PC-3 (cell line): ENCODE measurements at regions not wholly inside any gene's neighbourhood (a gene's known extent, or its start where the extent isn't known, plus 50 kb on each side); places are given as distances from the start of the nearest gene placed in this dataset.

Experiments
- ATAC-seq: fragments of 200-7000 bp; cut with Tn5 transposase; 2 replicates; pipeline ENCODE4 v1.9.1; 2020; ENCODE audit warnings: mild to moderate bottlenecking, moderate library complexity
- BruUV-seq: library from RNA; stranded (reverse); fragments of 400-500 nt; replicated peaks from 2 replicates; lab custom pipeline; 2021; lab: Mats Ljungman, UMichigan
- CTCF ChIA-PET: fragments of 300-600 bp; sonication (Branson Sonifier 250); formaldehyde crosslinking; loops from one replicate; lab custom pipeline; 2022; ENCODE audit warnings: antibody characterized with exemption; lab: Charles Lee
- POLR2A ChIA-PET: fragments of 300-600 bp; sonication (Branson Sonifier 250); formaldehyde crosslinking; loops from one replicate; lab custom pipeline; 2022; ENCODE audit warnings: antibody characterized with exemption; ENCODE audit not compliant: unreplicated experiment; lab: Charles Lee
- DNase-seq: peaks from one replicate; pipeline ENCODE4 v3.0.0-alpha.2; 2015
- H2AFZ ChIP-seq: fragments of 300-600 bp; sonication (generic); 2 replicates; pipeline ENCODE4 v1.6.0; 2016; ENCODE audit warnings: antibody characterized with exemption, low read length
- H3F3A ChIP-seq: fragments of 300-600 bp; sonication (generic); one replicate; pipeline ENCODE4 v1.6.0; 2017; ENCODE audit warnings: antibody characterized with exemption, low read length, control low read depth, mild to moderate bottlenecking; ENCODE audit not compliant: unreplicated experiment
- H3K27ac ChIP-seq: fragments of 300-600 bp; sonication (generic); 2 replicates; pipeline ENCODE4 v1.5.1; 2016; ENCODE audit warnings: mild to moderate bottlenecking, low read length
- H3K27me3 ChIP-seq: fragments of 300-600 bp; sonication (generic); 2 replicates; pipeline ENCODE4 v1.6.1; 2016; ENCODE audit warnings: low read length, mixed read lengths
- H3K36me3 ChIP-seq: fragments of 300-600 bp; sonication (generic); 2 replicates; pipeline ENCODE4 v1.6.1; 2016; ENCODE audit warnings: low read depth, mixed run types, low read length, mixed read lengths
- H3K4me1 ChIP-seq: fragments of 300-600 bp; sonication (generic); 2 replicates; pipeline ENCODE4 v1.5.1; 2016; ENCODE audit warnings: low read length; ENCODE audit not compliant: insufficient read depth
- H3K4me2 ChIP-seq: fragments of 300-600 bp; sonication (generic); 2 replicates; pipeline ENCODE4 v1.6.0; 2016; ENCODE audit warnings: low read length
- H3K4me3 ChIP-seq: fragments of 300-600 bp; sonication (generic); 2 replicates; pipeline ENCODE4 v1.5.1; 2016; ENCODE audit warnings: mild to moderate bottlenecking, low read length, mixed read lengths
- H3K79me2 ChIP-seq: fragments of 300-600 bp; sonication (generic); 2 replicates; pipeline ENCODE4 v1.6.1; 2017; ENCODE audit warnings: low read length, mixed read lengths
- H3K9ac ChIP-seq: fragments of 300-600 bp; sonication (generic); 2 replicates; pipeline ENCODE4 v1.6.0; 2016; ENCODE audit warnings: mild to moderate bottlenecking, low read length
- H3K9me2 ChIP-seq: fragments of 300-600 bp; sonication (generic); replicated peaks from 2 replicates; pipeline ENCODE4 v1.6.1; 2016; ENCODE audit warnings: mixed run types, low read length, mixed read lengths
- H3K9me3 ChIP-seq: fragments of 300-600 bp; sonication (generic); 2 replicates; pipeline ENCODE4 v1.6.1; 2016; ENCODE audit warnings: low read length, mixed read lengths
- H4K20me1 ChIP-seq: fragments of 300-600 bp; sonication (generic); 2 replicates; pipeline ENCODE4 v1.6.1; 2016; ENCODE audit warnings: low read length, mixed read lengths
- CTCF ChIP-seq: fragments of 300-600 bp; sonication (generic); conservative IDR thresholded peaks from 2 replicates; pipeline ENCODE4 v1.5.1; 2017; ENCODE audit warnings: antibody characterized with exemption, low read depth, mild to moderate bottlenecking, low read length
- EZH2 ChIP-seq: fragments of 300-600 bp; sonication (generic); IDR thresholded peaks from one replicate; pipeline ENCODE4 v1.6.1; 2017; ENCODE audit warnings: antibody characterized with exemption, mild to moderate bottlenecking, low read length; ENCODE audit not compliant: unreplicated experiment
- EZH2phosphoT487 ChIP-seq: fragments of 300-600 bp; sonication (generic); IDR thresholded peaks from 2 replicates; pipeline ENCODE4 v1.6.1; 2018; ENCODE audit warnings: mild to moderate bottlenecking, antibody characterized with exemption, low read length, borderline replicate concordance
- intact Hi-C: fragments of 100-400 bp; cut with micrococcal nuclease; formaldehyde crosslinking; loops from 2 replicates; pipeline ENCODE4 v1.9.0; 2023

- no peak for ATAC-seq
- H3K79me2 ChIP-seq: no peaks in the 10 kb centered on the region
- no peak overlapping the region for H3K9ac ChIP-seq
- H3K4me2 ChIP-seq: no peak overlapping the region
- H3K9me3 ChIP-seq: no peaks in the 10 kb centered on the region
- no peaks in the 10 kb centered on the region for H3K4me1 ChIP-seq
- no TSS peak for BruUV-seq
- CTCF ChIA-PET: no interaction called here
- H4K20me1 ChIP-seq: no peaks in the 10 kb centered on the region
- H2AFZ ChIP-seq: no peak overlapping the region
- no peaks in the 10 kb centered on the region for H3F3A ChIP-seq
- TF ChIP-seq CTCF (no peak), EZH2phosphoT487 (no peak), EZH2 (no peak)
- H3K27me3 ChIP-seq: no peaks in the 10 kb centered on the region
- intact Hi-C loops: no loop called here
- POLR2A ChIA-PET: no interaction called here
- no peaks in the 10 kb centered on the region for H3K9me2 ChIP-seq
- no peak for DNase-seq
- H3K4me3 ChIP-seq: no peak overlapping the region
- no peaks in the 10 kb centered on the region for H3K36me3 ChIP-seq
- H3K27ac ChIP-seq: no peak overlapping the region
Observed at GRCh38 chr1:82724246-82724645, 923.5 kb downstream of the ADGRL2 start.

- DNase-seq (no peak), ATAC-seq (no peak)
- H3K9ac ChIP-seq: no peak overlapping the region
- H3K9me3 ChIP-seq: no peaks in the 10 kb centered on the region
- no peak overlapping the region for H3K27ac ChIP-seq
- H2AFZ ChIP-seq: no peak overlapping the region
- H3K4me2 ChIP-seq: no peak overlapping the region
- H3K36me3 ChIP-seq: no peaks in the 10 kb centered on the region
- H3K27me3 ChIP-seq: no peaks in the 10 kb centered on the region
- no TSS peak for BruUV-seq
- intact Hi-C loops: no loop called here
- H3K4me1 ChIP-seq: no peaks in the 10 kb centered on the region
- POLR2A ChIA-PET: no interaction called here
- no peak overlapping the region for H3K4me3 ChIP-seq
- no peaks in the 10 kb centered on the region for H3F3A ChIP-seq
- no peak for TF ChIP-seq EZH2
- no peak for TF ChIP-seq EZH2phosphoT487
- no peak for TF ChIP-seq CTCF
- CTCF ChIA-PET: no interaction called here
- no peaks in the 10 kb centered on the region for H3K79me2 ChIP-seq
- H4K20me1 ChIP-seq: no peaks in the 10 kb centered on the region
- no peaks in the 10 kb centered on the region for H3K9me2 ChIP-seq
Observed at GRCh38 chr1:82722608-82723007, 921.9 kb downstream of the ADGRL2 start.

- POLR2A ChIA-PET: no interaction called here
- ATAC-seq (no peak), DNase-seq (no peak)
- CTCF ChIA-PET: no interaction called here
- H2AFZ ChIP-seq: no peak overlapping the region
- H3F3A ChIP-seq: no peaks in the 10 kb centered on the region
- no peaks in the 10 kb centered on the region for H4K20me1 ChIP-seq
- no peaks in the 10 kb centered on the region for H3K36me3 ChIP-seq
- H3K4me2 ChIP-seq: no peak overlapping the region
- no peak overlapping the region for H3K27ac ChIP-seq
- no peaks in the 10 kb centered on the region for H3K27me3 ChIP-seq
- H3K9me3 ChIP-seq: no peaks in the 10 kb centered on the region
- H3K9me2 ChIP-seq: no peaks in the 10 kb centered on the region
- no peak overlapping the region for H3K4me3 ChIP-seq
- no TSS peak for BruUV-seq
- no peaks in the 10 kb centered on the region for H3K79me2 ChIP-seq
- no peak overlapping the region for H3K9ac ChIP-seq
- intact Hi-C loops: no loop called here
- no peaks in the 10 kb centered on the region for H3K4me1 ChIP-seq
- no peak for TF ChIP-seq EZH2phosphoT487
- no peak for TF ChIP-seq EZH2
- TF ChIP-seq CTCF: no peak
Observed at GRCh38 chr1:82721702-82722101, 921.0 kb downstream of the ADGRL2 start.
